ENCODE measurements at regions not wholly inside any gene's neighbourhood (a gene's known extent, or its start where the extent isn't known, plus 50 kb on each side); places are given as distances from the start of the nearest gene placed in this dataset.

DNA sequence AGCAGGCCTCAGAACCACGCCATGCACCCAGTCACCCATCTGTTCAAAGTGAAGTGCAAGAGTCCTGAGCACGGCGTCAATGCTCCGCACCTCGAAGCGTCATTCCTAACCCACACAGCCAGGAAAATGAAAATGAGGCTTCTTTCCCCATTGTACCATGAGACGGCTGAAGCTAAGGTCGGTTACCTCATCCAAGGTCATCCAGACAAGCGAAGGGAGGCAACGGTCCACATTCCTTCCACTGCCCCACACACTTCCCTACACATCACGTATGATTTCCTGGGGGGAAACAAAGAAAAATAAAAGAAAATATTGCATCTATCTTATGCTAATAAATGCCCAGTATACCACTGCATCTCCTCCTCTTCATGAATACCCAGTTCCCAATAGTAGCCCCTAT lies 113.5 kb upstream of the RAB6C start:
- TF ChIP-seq, protein P1, sequence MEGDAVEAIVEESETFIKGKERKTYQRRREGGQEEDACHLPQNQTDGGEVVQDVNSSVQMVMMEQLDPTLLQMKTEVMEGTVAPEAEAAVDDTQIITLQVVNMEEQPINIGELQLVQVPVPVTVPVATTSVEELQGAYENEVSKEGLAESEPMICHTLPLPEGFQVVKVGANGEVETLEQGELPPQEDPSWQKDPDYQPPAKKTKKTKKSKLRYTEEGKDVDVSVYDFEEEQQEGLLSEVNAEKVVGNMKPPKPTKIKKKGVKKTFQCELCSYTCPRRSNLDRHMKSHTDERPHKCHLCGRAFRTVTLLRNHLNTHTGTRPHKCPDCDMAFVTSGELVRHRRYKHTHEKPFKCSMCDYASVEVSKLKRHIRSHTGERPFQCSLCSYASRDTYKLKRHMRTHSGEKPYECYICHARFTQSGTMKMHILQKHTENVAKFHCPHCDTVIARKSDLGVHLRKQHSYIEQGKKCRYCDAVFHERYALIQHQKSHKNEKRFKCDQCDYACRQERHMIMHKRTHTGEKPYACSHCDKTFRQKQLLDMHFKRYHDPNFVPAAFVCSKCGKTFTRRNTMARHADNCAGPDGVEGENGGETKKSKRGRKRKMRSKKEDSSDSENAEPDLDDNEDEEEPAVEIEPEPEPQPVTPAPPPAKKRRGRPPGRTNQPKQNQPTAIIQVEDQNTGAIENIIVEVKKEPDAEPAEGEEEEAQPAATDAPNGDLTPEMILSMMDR (conservative IDR thresholded peaks at IDR 0.05), result no peak
- TF ChIP-seq EZH2 (IDR thresholded peaks at IDR 0.05; ENCODE audit: low read depth), result no peak
